ENCODE measurements at regions not wholly inside any gene's neighbourhood (a gene's known extent, or its start where the extent isn't known, plus 50 kb on each side); places are given as distances from the start of the nearest gene placed in this dataset.

DNA sequence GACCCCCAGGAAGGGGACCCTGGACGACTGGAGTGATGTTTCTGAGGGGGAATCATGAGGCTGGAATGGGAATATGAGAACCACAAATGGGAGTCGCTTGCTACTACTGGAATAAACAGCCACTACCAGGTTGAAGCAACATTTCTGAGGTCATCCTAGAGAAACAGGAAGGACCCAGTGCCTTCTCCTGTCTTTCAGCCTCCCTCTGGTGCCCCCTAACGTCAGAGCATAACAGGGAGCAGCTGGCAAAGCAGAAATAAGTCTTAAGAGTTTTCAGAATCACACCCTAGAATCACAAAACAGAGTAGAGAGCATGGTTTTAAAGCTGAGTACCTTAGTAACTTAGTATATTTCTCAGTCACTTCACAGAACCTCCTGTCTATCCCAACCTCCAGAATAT lies 347.8 kb upstream of the PITX2 start:
- TF ChIP-seq POLR2AphosphoS5 (IDR thresholded peaks at IDR 0.05; ENCODE audit: borderline replicate concordance, low read depth, low read length) (no peak), EZH2 (IDR thresholded peaks at IDR 0.05) (no peak), FOXP2 (optimal IDR thresholded peaks at IDR 0.05; ENCODE audit: control extremely low read depth, extremely low read length, insufficient read depth) (no peak)

Measured in SK-N-MC (cell line).